ENCODE measurements at regions not wholly inside any gene's neighbourhood (a gene's known extent, or its start where the extent isn't known, plus 50 kb on each side); places are given as distances from the start of the nearest gene placed in this dataset.

DNA sequence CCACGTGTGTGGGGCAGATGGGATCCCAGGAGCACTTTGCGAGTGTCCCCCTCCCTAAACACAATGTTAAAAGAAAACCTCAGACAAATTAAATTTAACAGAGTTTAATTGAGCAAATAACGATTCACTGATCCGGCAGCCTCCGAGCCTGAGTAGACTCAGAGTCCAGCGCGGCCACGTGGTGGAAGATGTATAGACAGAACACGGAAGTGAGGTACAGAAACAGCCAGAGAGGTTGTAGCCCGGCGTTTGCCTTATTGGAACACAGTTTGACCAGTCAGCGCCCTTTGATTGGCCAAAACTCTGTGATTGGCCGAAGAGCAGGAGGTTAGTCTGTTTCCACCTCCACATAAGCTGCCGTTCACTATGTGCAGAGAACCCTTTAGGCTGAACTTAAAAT is 363.0 kb upstream of the IRX2 start:
- Histone ChIP-seq H3K79me1 (ENCODE audit: low read depth, low read length) (no peaks in the 10 kb centered on the region), H3K9ac (replicated peaks in 1 of 4; ENCODE audit: extremely low read depth in 1 of 4, low read depth in 3 of 4, low read length in 3 of 4) (no peak overlapping the region), H3K23me2 (ENCODE audit: low read depth, low read length) (no peaks in the 10 kb centered on the region), H3K27me3 (replicated peaks in 1 of 4; ENCODE audit: control insufficient read depth in 3 of 4, extremely low read depth in 1 of 4, insufficient read depth in 3 of 4, low read length in 3 of 4) (peaks cover 0 to 20% (median 7%) of the 10 kb centered on the region in 4 experiments; a peak in 6 of 7 replicates), H2BK15ac (ENCODE audit: low read length) (no peak overlapping the region), H2BK5ac (ENCODE audit: low read depth, low read length) (0 out of 2 replicates have a peak overlapping the region, but pooled peaks have one; percentile 44), H2BK120ac (replicated peaks; ENCODE audit: low read depth, low read length) (peak overlapping the region; percentile 37), H2BK20ac (ENCODE audit: low read length) (peak overlapping the region; percentile 80; the same call in 1 of the 2 replicates), H4K91ac (replicated peaks; ENCODE audit: insufficient read length, low read length) (peak overlapping the region; percentile 56), H2AFZ (ENCODE audit: low read length) (no peak overlapping the region), H3K4me2 (ENCODE audit: insufficient read depth in 1 of 2, low read depth in 2 of 2, low read length in 2 of 2) (no peak overlapping the region), H2BK12ac (ENCODE audit: low read depth, low read length) (no peak overlapping the region), H3K14ac (ENCODE audit: insufficient read length) (no peak overlapping the region), H3K9me3 (ENCODE audit: insufficient read depth in 2 of 2, low read depth in 1 of 2, low read length in 1 of 2) (no peaks in the 10 kb centered on the region), H3K79me2 (ENCODE audit: control insufficient read depth in 1 of 2, insufficient read depth in 2 of 2, low read length in 2 of 2) (no peaks in the 10 kb centered on the region), H4K20me1 (replicated peaks in 1 of 2; ENCODE audit: control insufficient read depth in 1 of 2, insufficient read depth in 2 of 2, low read length in 2 of 2) (no peaks in the 10 kb centered on the region), H3K4me1 (replicated peaks in 1 of 4; ENCODE audit: control insufficient read depth in 3 of 4, insufficient read depth in 4 of 4, low read length in 3 of 4) (peaks cover 10 to 28% (median 22%) of the 10 kb centered on the region in 4 experiments), H3K4ac (replicated peaks; ENCODE audit: insufficient read length, low read depth, low read length) (no peak overlapping the region), H2AK5ac (ENCODE audit: low read depth, low read length) (0 out of 2 replicates have a peak overlapping the region, but pooled peaks have one; percentile 79), H4K5ac (ENCODE audit: insufficient read length, low read depth, low read length) (no peak overlapping the region), H3K36me3 (ENCODE audit: control insufficient read depth in 2 of 4, insufficient read depth in 4 of 4, low read length in 3 of 4) (no peaks in the 10 kb centered on the region), H3K56ac (replicated peaks; ENCODE audit: insufficient read length, low read depth, low read length) (no peak overlapping the region), H4K8ac (ENCODE audit: extremely low read depth, insufficient read depth, low read length) (no peak overlapping the region), H3K27ac (ENCODE audit: low read depth, low read length) (no peak overlapping the region), H3K23ac (ENCODE audit: insufficient read length) (no peak overlapping the region), H3K4me3 (ENCODE audit: extremely low read depth in 1 of 4, insufficient read depth in 2 of 4, low read depth in 3 of 4, low read length in 4 of 4) (no peak overlapping the region), H3K18ac (ENCODE audit: extremely low read depth, low read length) (peak overlapping the region; percentile 24; the same call in 1 of the 2 replicates)
- 88% methylated on average over 14 of the region's 14 CpGs; no CpG with 5 or more reads in 1 of the 2 experiments for WGBS, 2 experiments (ENCODE audit: extremely low coverage in 1 of 2, insufficient coverage in 1 of 2, insufficient read length in 1 of 2, insufficient replicate concordance in 2 of 2, low coverage in 1 of 2, low lambda C conversion rate in 2 of 2, missing lambda C conversion rate in 1 of 2)
- POLR2A ChIA-PET (ENCODE audit: partially characterized antibody), result no interaction called here
- DNase-seq (ENCODE audit: low read depth in 1 of 2, low spot score in 2 of 2) (no peak), FAIRE-seq (no peak)
- TF ChIP-seq NRF1 (IDR thresholded peaks at IDR 0.05; ENCODE audit: low read depth, low read length), result no peak
- CTCF ChIA-PET (ENCODE audit: partially characterized antibody), result interaction anchor here (0.7 to 1.6 kb wide), 3 partner anchors 11 to 402 kb away, joined by 3 to 4 read pairs (median 4); no protein-coding TSS in a partner anchor
